Stimulated activated CD8-positive, alpha-beta memory T cell treated with anti-CD3 and anti-CD28 coated beads, Interleukin-2, amount 100 ng/mL, for 48 hours (primary cell): ENCODE measurements at regions not wholly inside any gene's neighbourhood (a gene's known extent, or its start where the extent isn't known, plus 50 kb on each side); places are given as distances from the start of the nearest gene placed in this dataset.

Source experiments
- DNase-seq, 2 donors: peaks; one replicate each; pipeline ENCODE4 v3.0.0-alpha.2; 2020; ENCODE audit warnings: low read depth in 2 of 2

DNA sequence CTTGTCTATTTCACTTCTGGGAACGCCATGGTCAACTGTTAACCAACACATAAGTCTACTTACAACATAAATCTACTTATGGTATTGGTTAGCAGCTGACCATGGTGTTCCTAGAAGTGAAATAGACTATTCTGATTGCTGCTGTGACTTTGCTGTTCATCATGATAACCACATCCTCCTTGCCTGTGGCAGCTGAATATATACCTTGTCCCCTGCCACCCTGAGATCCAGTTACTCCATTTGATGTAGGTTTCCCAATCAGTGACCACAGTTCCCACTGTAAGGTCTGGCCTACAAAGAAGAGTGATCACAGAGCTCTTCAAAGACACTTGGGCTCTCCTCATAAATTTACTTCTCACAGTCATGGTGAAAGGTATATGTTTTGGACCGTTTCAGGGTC lies 66.8 kb upstream of the ALDH1A3 start:
- no peak for DNase-seq

GRCh38 chr15:100818927-100819326 lies 60.7 kb upstream of the ALDH1A3 start:
- no peak for DNase-seq

- no peak for DNase-seq
Measured at GRCh38 chr15:100820528-100820927, 59.1 kb upstream of the ALDH1A3 start.

GRCh38 chr15:100821327-100821726 lies 58.3 kb upstream of the ALDH1A3 start:
- DNase-seq, result no peak

DNA sequence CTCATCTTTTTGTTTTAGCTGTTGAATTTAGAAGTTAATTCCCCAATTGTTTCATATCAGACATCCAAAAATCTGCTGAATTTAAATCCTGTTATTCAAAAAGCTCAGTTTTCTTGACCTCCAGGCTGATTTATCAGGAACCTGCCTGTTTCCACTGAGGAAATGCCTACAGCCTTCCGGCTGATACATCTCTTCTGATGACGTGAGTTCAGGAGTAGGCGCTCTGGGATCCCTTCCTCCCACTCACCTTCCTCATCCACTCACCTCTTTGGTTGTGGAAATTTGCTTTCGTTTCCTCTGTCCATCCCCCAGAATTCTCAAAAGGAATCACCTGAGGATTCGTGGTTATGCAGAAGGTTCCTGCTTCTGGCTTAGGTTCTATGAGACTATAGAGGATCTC lies 55.4 kb upstream of the ALDH1A3 start:
- no peak for DNase-seq

DNA sequence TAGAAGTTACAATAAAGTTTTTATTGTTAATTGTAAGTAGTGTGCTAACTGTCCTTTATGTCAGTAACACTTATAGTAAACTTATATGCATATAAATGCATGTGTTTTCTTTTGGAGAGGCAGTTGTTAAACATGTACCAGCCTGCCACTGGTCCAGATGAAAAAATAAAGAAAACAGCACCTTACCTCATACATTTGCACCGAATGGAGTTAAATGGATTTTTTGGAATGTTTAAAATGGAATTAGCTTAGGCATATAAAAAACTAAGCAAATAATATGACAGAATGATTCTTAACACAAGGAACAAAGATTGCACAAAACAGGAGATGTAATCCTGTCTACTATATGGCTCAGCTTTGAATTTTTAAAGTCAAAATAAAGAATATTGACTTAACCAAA lies 50.2 kb upstream of the ALDH1A3 start:
- DNase-seq, result no peak
